ENCODE measurements at regions not wholly inside any gene's neighbourhood (a gene's known extent, or its start where the extent isn't known, plus 50 kb on each side); places are given as distances from the start of the nearest gene placed in this dataset.

DNA sequence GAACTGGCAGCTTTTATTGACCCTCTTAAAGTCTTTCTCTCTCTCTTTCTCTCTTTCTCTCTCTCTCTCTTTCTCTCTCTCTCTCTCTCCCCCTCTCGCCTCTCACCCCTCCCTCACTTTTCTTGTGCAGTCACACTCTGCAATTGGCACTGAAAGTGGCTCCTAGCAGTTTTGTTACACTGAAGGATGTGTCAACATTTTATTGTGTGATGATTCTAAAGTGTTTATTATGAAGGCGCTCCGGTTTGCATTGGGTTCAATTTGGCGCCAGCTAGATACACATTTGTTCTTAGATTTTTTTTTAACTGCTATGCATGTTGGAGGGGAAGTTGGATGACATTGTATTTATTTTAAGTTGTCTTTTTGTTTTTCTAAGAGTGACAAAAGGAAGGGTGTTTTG, 64.0 kb upstream of the CHRM3 start:
- DNase-seq, result no peak

GRCh38 chr1:239321877-239322276, 64.5 kb upstream of the CHRM3 start:
- DNase-seq, result no peak

- DNase-seq, result no peak
These were observed 68.4 kb upstream of the CHRM3 start for GRCh38 chr1:239317948-239318347.

DNA sequence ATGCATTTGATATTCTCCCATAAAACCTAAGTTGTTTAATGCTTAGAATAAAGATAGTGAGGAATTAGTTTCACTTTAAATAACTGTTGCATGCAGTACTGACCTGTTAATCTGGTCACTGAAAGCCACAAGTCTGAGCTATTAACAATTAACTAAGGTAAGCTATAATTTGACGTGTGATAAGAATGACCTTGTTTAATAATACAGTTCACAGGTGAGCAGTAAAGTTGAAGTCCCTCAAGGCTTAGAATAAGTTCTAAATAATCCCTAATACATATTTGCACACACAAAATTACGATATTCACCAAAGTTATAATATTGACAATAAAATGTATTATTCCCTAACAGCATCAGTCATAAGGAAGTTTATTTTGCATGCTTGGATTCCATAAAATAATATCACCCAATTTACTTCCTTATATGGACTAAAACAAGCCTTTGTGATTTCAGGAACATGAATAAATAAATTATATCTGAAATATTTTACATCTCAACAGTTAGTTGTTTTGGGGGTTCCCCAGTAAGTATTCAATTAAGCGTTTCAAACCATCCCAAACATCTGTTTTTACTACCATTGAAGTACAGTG, 70.6 kb upstream of the CHRM3 start:
- no peak for DNase-seq

DNA sequence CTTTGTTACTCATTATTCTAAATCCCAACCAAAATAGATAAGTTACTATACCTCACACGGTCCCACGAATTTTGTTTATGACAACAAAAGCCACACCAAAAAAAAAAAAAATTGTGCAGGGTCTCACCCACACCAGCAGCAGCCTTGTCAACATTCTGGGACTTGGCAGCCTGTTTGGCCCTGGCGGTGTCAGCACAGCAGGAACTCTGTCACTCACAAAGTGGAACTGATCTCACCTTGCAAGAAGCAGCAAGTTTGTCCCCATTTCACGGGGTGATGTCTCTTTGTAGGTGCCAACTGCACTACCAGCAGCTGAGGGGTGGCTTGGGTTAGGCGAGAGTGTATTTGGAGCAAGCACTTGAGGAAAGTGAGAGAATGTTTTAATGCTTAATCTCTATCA, 75.0 kb upstream of the CHRM3 start:
- DNase-seq, result no peak

DNA sequence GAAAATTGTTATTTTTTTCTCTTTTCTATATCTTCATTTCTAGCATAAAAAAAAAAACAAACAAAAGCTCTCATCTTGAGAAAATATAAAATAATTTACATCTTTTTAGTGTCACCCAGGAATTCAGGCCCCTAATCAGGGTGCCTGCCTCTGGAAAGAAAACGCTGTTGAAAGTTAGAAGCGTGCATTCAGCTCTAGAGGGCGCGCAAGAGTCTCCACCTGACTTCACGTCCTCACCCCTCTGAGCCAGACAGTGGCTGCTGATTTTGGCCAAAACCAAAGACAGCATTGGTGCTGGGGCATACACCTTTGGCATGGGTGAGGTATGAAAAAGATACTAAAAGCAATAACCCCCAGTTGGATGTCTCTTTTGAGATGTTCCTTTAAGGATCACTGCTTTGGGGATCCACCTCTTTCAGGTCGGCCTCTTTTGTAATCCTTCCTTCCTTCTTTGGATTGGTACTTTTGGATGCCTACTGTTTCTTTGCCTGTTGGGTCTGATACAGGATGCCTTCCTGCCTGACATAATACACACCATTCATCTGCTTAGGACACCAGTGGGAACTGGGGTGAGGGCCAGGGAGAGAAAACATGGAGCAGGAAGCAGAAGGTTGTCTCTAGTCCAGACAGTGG, 77.6 kb upstream of the CHRM3 start:
- DNase-seq, result no peak

DNA sequence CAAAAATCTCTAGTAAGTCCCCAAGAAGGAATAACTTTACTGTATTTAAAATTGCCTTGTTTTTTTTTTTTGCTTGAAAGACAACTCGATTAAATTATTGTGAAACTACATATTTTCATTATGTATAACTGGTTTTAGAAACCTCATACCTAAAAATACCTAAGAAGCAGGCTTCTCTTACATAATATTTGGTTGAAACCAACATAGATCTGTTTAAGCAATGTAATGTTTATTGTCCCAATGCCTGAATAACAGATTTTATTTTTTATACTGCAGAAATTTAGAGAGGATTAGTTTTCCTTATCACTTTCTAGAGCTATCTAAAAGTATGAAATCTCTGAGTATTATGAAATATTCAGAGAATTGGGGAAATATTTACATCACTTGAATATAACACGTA, 78.5 kb upstream of the CHRM3 start:
- no peak for DNase-seq

DNA sequence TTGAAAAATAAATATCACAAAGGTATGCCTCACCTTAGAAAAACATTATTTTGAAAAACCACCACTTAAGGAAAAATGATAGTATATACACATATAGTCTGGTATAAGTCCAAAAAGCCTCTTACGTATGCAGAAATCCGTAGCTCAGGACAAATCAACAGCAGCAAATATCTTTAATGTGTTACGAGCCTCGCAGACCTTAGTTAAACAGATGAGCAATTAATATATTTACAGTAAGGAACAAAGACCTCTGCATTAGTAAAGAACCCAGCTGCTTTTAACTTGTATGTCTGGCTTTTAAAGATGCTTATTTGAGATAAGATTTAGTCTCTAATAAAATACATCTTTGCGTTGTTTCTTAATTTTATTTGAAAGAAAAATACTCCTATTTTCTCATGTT, 79.9 kb upstream of the CHRM3 start:
- DNase-seq, result no peak

GRCh38 chr1:239303289-239303688, 83.1 kb upstream of the CHRM3 start:
- no peak for DNase-seq

GRCh38 chr1:239302696-239303095, 83.7 kb upstream of the CHRM3 start:
- no peak for DNase-seq

DNA sequence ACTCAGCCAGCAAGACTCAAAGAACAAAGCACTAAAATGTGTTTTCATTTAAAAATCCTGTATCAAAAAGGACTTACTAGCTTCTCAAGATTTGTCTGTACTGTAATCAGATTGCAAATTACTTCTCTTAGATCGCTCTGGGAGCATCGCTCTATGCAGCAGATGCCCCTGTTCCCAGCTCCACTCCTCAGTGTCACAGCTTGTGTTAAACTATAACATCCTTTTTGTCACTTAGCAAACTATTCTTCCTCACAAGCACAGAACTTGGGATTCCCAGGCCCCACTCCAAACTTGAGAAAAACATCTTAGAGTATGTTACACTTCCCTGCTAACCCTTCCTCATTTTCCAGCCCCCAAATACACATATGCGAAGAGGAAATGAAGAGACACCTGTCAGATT, 85.1 kb upstream of the CHRM3 start:
- DNase-seq, result no peak

DNA sequence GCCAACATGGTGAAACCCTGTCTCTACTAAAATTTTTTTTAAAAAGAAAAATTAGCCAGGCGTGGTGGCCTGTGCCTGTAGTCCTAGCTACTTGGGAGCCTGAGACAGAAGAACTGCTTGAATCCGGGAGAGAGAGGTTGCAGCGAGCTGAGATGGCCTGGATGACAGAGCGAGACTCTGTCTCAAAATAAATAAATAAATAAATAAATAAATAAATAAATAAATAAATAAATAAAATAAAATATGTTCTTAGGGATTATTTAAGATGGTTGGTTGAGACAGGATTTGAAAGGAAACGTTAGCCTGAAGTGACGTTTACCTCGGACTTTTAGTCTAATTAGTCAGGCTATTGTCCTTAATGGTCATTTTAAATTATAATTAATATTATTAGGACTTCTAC, 88.5 kb upstream of the CHRM3 start:
- DNase-seq, result no peak

- no peak for DNase-seq
These were observed 92.8 kb upstream of the CHRM3 start for GRCh38 chr1:239293350-239294110.

DNA sequence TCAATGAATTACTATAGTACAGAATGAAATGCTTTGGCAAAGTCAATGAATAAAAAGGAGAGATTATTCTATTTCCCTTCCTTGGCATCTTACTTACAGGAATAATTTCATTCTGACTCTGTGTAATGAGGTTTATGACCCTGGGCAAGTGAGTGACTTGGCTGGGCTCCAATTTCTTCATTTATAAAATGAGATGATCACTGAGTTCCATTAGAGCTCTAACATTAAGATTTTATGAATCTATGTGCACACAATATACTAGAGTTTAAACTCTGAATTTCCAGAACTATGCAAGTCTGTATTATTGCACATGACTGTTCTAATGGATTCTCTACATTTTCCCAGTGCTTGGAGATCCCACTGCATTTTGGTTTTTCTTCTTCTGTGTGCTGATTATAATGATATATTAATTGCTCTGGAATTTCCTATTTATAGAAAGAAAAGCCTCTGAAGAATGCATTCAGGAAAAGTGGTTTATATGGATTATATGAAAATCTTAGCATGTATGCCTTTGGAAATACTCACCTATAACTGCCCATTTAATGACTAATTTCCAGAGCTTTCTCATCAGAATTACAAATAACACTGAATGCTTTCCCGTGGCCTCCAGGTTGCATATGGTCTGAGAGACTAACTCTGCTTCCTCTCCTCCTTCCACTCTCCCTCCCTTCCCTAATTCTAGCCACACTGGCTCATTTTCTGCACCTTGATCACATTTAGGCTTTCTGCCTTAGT, 97.4 kb upstream of the CHRM3 start:
- DNase-seq, result no peak

GRCh38 chr1:239287296-239287695, 99.1 kb upstream of the CHRM3 start:
- no peak for DNase-seq

DNA sequence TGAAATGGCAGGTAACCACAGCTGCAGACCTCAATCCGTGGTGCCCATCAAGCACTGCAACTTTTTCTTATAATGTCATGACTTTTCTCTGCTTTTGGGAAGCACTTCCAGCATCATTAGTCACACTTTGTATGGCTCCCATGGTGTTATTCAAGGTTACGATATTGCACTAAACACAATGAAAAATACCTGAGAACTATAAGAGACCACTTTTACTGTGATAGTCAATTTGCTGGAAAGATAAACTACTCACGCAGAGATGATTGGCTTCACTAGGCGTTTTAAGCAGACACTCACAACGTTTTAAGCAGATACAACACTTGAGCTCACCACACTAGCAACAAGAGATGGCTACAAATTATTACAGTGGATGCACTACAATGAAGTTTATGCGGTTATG, 103.2 kb upstream of the CHRM3 start:
- DNase-seq, result no peak

- no peak for DNase-seq
These were observed 104.0 kb upstream of the CHRM3 start for GRCh38 chr1:239282411-239282810.

DNA sequence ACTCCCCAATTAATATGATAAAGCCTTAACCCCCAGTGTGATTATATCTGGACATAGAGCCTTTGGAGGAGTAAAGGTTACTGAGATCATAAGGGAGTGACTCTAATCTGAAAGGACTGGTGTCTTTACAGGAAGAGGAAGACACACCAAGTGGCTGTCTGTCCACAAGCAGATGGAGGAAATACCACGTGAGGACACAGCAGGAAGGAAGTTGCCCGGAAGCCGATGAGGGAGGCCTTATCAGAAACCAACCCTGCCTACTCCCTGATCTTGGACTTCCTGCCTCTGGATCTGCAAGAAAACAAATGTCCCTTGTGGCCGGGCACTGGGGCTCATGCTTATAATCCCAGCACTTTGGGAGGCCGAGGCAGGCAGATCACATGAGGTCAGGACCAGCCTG, 110.3 kb upstream of the CHRM3 start:
- DNase-seq, result no peak

- DNase-seq, result no peak
These were observed 112.0 kb upstream of the CHRM3 start for GRCh38 chr1:239274242-239274830.

GRCh38 chr1:239270509-239270908, 115.9 kb upstream of the CHRM3 start:
- DNase-seq, result no peak

DNA sequence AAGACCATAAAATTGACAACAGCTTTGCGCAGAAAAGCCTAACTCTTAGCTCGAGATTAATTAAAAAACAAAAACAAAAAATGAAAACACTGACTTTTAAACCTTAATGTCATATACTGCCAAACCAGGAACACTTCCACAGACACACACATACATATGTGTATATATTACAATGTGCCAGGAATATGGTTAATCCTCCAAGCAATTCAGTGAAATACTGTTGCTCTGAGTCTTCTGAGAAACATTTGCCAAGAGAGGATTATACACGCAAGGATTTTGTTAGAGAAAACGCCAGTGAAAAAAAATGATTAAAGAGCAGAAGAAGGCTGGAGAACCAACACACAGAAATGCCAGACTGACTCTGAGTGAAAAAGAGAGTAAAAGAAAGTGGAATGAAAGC, 116.7 kb upstream of the CHRM3 start:
- DNase-seq, result no peak

- no peak for DNase-seq
These were observed 117.4 kb upstream of the CHRM3 start for GRCh38 chr1:239268941-239269340.

DNA sequence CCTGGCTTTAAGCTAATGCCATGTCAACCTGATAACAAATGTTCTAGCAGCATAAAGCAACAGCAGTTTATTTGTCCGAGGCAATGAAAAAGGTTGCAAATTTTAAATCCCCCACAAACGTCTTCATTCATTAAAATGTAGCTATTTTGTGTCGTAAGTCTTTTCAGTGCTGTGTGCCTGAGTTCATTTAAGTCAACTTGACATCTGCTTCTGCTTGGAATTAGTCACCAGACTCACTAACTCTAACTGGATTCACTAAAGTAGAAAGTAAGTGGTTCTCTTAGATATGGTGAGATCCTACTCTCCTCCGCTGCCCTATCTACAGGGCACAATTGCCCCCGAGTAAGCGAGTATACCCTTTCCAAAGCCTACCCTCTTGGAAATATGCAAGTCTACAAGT, 118.4 kb upstream of the CHRM3 start:
- no peak for DNase-seq

- no peak for DNase-seq
These were observed 122.6 kb upstream of the CHRM3 start for GRCh38 chr1:239263801-239264200.

Measured in amniotic stem cell (primary cell).